Breast epithelium (tissue), 3 donors: ENCODE measurements at regions not wholly inside any gene's neighbourhood (a gene's known extent, or its start where the extent isn't known, plus 50 kb on each side); places are given as distances from the start of the nearest gene placed in this dataset.

Experiments
- POLR2A ChIP-seq: fragments of 450-650 bp; IDR thresholded peaks from one replicate; pipeline ENCODE4 v1.6.1; 2016; ENCODE audit warnings: antibody characterized with exemption, mild to moderate bottlenecking, moderate library complexity
- POLR2AphosphoS5 ChIP-seq, 3 donors: sonication (generic); formaldehyde crosslinking; IDR thresholded peaks; one replicate each; pipeline ENCODE4 v1.6.1; 2017; ENCODE audit warnings: antibody characterized with exemption in 3 of 3
- TF ChIP-seq, protein P1 (sequence below), 3 donors: fragments of 450-650 bp; IDR thresholded peaks; one replicate each; pipeline ENCODE4 v1.5.1; 2016 to 2017; ENCODE audit warnings: antibody characterized with exemption in 3 of 3, mild to moderate bottlenecking in 3 of 3, moderate library complexity in 3 of 3

DNA sequence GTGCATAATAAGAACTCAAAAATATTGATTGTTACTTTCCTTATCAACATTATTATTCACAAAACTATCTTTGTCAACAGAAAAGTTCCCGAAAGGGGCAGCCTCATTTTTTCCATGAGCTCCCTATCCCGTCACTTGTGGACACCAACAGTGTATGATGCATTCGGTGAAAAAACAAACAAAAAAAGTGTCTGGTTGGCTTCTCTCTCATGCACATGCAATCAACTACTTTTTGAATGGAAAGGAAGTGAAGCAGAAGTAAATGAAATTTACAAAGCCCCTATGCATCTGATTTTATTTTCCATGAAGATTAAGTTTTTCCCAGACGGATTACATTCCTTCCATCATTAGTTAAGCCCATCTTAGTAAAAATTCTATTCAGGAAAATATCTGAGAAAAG is 526.9 kb downstream of the RFC3 start:
- TF ChIP-seq, protein P1, sequence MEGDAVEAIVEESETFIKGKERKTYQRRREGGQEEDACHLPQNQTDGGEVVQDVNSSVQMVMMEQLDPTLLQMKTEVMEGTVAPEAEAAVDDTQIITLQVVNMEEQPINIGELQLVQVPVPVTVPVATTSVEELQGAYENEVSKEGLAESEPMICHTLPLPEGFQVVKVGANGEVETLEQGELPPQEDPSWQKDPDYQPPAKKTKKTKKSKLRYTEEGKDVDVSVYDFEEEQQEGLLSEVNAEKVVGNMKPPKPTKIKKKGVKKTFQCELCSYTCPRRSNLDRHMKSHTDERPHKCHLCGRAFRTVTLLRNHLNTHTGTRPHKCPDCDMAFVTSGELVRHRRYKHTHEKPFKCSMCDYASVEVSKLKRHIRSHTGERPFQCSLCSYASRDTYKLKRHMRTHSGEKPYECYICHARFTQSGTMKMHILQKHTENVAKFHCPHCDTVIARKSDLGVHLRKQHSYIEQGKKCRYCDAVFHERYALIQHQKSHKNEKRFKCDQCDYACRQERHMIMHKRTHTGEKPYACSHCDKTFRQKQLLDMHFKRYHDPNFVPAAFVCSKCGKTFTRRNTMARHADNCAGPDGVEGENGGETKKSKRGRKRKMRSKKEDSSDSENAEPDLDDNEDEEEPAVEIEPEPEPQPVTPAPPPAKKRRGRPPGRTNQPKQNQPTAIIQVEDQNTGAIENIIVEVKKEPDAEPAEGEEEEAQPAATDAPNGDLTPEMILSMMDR (IDR thresholded peaks at IDR 0.05) = no peak
- TF ChIP-seq POLR2A = no peak
- no peak for TF ChIP-seq POLR2AphosphoS5 (IDR thresholded peaks at IDR 0.05)
